DOHH2 (cell line): ENCODE measurements at regions not wholly inside any gene's neighbourhood (a gene's known extent, or its start where the extent isn't known, plus 50 kb on each side); places are given as distances from the start of the nearest gene placed in this dataset.

ENCODE experiments used
- H3F3A ChIP-seq: fragments of 200-600 bp; sonication (generic), shearing (Covaris generic); 2 replicates; pipeline ENCODE4 v1.6.0; 2016; ENCODE audit warnings: antibody characterized with exemption, mild to moderate bottlenecking; ENCODE audit not compliant: control insufficient read depth, insufficient read depth
- H3K27ac ChIP-seq: fragments of 200-600 bp; sonication (generic); 2 replicates; pipeline ENCODE4 v1.5.1; 2014; ENCODE audit warnings: low read depth, mild to moderate bottlenecking, low read length, moderate library complexity
- H3K27me3 ChIP-seq: fragments of 200-600 bp; sonication (generic); 2 replicates; pipeline ENCODE4 v1.6.1; 2014; ENCODE audit warnings: mild to moderate bottlenecking, low read length, mixed read lengths; ENCODE audit not compliant: control insufficient read depth
- H3K36me3 ChIP-seq: fragments of 200-600 bp; sonication (generic); 2 replicates; pipeline ENCODE4 v1.6.1; 2014; ENCODE audit warnings: mild to moderate bottlenecking, low read length, moderate library complexity, mixed read lengths; ENCODE audit not compliant: control insufficient read depth
- H3K4me1 ChIP-seq: fragments of 200-600 bp; sonication (generic); 2 replicates; pipeline ENCODE4 v1.6.1; 2014; ENCODE audit warnings: mild to moderate bottlenecking, low read length, mixed read lengths; ENCODE audit not compliant: control insufficient read depth
- H3K4me2 ChIP-seq: fragments of 200-600 bp; sonication (generic); 2 replicates; pipeline ENCODE4 v1.6.0; 2014; ENCODE audit warnings: mild to moderate bottlenecking, low read length, moderate library complexity
- H3K4me3 ChIP-seq: fragments of 200-600 bp; sonication (generic); 2 replicates; pipeline ENCODE4 v1.5.1; 2014; ENCODE audit warnings: mild to moderate bottlenecking, low read length, mixed read lengths
- H3K79me2 ChIP-seq: fragments of 200-600 bp; sonication (generic); 2 replicates; pipeline ENCODE4 v1.6.1; 2014; ENCODE audit warnings: mild to moderate bottlenecking, low read length, mixed read lengths; ENCODE audit not compliant: control insufficient read depth
- H3K9me2 ChIP-seq: fragments of 200-600 bp; sonication (generic); replicated peaks from 2 replicates; pipeline ENCODE4 v1.6.1; 2014; ENCODE audit warnings: mild to moderate bottlenecking, low read length, mixed read lengths; ENCODE audit not compliant: control insufficient read depth
- H3K9me3 ChIP-seq: fragments of 200-600 bp; sonication (generic); 2 replicates; pipeline ENCODE4 v1.6.1; 2014; ENCODE audit warnings: antibody characterized with exemption, low read length, mixed read lengths; ENCODE audit not compliant: control insufficient read depth, insufficient read depth
- H4K20me1 ChIP-seq: fragments of 200-600 bp; sonication (generic); 2 replicates; pipeline ENCODE4 v1.6.0; 2014; ENCODE audit warnings: low read depth, mild to moderate bottlenecking, antibody characterized with exemption, low read length, moderate library complexity; ENCODE audit not compliant: control insufficient read depth, insufficient read depth
- EZH2phosphoT487 ChIP-seq: fragments of 200-600 bp; sonication (generic); IDR thresholded peaks from 2 replicates; pipeline ENCODE4 v1.6.1; 2017; ENCODE audit warnings: borderline replicate concordance, mild to moderate bottlenecking, antibody characterized with exemption, low read length, moderate library complexity, mixed read lengths
- TF ChIP-seq, protein P1 (sequence below): fragments of 200-600 bp; sonication (generic); IDR thresholded peaks from one replicate; pipeline ENCODE4 v1.5.1; 2014; ENCODE audit warnings: antibody characterized with exemption, mild to moderate bottlenecking, low read depth, low read length; ENCODE audit not compliant: poor library complexity, severe bottlenecking

DNA sequence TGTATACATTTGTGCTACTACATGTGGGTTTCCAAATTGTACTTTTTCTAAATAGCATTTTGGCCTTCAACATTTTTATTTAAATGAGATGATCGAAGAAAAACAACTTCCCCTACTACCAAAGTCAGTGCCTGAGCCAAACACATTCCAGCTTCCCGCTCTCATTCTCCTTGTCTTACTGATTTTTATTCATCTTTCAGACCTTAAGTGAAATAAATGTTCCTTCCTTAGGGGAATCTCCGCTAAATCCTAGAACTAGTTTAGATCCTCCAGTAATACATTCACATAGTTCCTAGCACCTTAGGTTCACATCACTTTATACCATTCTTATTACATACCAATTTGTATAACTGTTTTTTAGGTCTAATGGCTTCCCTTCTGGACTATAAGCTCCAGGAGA is 122.3 kb upstream of the COL3A1 start:
- Histone ChIP-seq H3K4me1 (no peaks in the 10 kb centered on the region), H3K9me3 (no peaks in the 10 kb centered on the region), H3K79me2 (no peaks in the 10 kb centered on the region), H3K4me3 (no peak overlapping the region), H3K27me3 (no peaks in the 10 kb centered on the region), H3K27ac (no peak overlapping the region), H3K9me2 (no peaks in the 10 kb centered on the region), H3K36me3 (no peaks in the 10 kb centered on the region), H3K4me2 (no peak overlapping the region), H4K20me1 (no peaks in the 10 kb centered on the region), H3F3A (no peaks in the 10 kb centered on the region)
- TF ChIP-seq, protein P1, sequence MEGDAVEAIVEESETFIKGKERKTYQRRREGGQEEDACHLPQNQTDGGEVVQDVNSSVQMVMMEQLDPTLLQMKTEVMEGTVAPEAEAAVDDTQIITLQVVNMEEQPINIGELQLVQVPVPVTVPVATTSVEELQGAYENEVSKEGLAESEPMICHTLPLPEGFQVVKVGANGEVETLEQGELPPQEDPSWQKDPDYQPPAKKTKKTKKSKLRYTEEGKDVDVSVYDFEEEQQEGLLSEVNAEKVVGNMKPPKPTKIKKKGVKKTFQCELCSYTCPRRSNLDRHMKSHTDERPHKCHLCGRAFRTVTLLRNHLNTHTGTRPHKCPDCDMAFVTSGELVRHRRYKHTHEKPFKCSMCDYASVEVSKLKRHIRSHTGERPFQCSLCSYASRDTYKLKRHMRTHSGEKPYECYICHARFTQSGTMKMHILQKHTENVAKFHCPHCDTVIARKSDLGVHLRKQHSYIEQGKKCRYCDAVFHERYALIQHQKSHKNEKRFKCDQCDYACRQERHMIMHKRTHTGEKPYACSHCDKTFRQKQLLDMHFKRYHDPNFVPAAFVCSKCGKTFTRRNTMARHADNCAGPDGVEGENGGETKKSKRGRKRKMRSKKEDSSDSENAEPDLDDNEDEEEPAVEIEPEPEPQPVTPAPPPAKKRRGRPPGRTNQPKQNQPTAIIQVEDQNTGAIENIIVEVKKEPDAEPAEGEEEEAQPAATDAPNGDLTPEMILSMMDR: no peak
- TF ChIP-seq EZH2phosphoT487: no peak

DNA sequence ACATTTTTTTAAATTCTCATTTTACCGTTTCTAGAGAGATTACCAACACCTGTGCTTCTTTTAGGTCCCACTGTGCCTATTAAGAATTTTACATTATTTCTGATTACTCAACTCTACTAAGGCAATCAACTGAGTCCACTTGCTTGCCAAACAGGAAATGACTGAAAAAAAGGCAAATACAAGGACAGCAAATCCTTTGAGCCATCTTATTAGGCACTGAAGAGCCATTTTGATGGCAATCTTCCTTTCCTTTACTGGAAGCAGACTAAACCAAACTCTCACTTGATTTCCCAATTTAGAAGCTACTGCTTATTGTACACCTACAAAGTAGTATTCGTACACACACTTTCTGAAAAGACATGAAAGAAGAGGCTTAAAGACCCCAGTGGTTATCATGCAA is 121.4 kb upstream of the COL3A1 start:
- Histone ChIP-seq H3K36me3 (no peaks in the 10 kb centered on the region), H3F3A (no peaks in the 10 kb centered on the region), H3K4me3 (no peak overlapping the region), H3K27me3 (no peaks in the 10 kb centered on the region), H3K79me2 (no peaks in the 10 kb centered on the region), H3K9me3 (no peaks in the 10 kb centered on the region), H3K27ac (no peak overlapping the region), H4K20me1 (no peaks in the 10 kb centered on the region), H3K9me2 (no peaks in the 10 kb centered on the region), H3K4me2 (no peak overlapping the region), H3K4me1 (no peaks in the 10 kb centered on the region)
- TF ChIP-seq, protein P1: no peak
- TF ChIP-seq EZH2phosphoT487: no peak

- no peaks in the 10 kb centered on the region for H3K9me3 ChIP-seq
- no peaks in the 10 kb centered on the region for H3K79me2 ChIP-seq
- no peaks in the 10 kb centered on the region for H3K36me3 ChIP-seq
- H3F3A ChIP-seq: no peaks in the 10 kb centered on the region
- no peaks in the 10 kb centered on the region for H3K9me2 ChIP-seq
- no peaks in the 10 kb centered on the region for H3K27me3 ChIP-seq
- no peaks in the 10 kb centered on the region for H3K4me1 ChIP-seq
- no peak overlapping the region for H3K4me2 ChIP-seq
- H3K27ac ChIP-seq: no peak overlapping the region
- no peak overlapping the region for H3K4me3 ChIP-seq
- H4K20me1 ChIP-seq: no peaks in the 10 kb centered on the region
- no peak for TF ChIP-seq EZH2phosphoT487
- TF ChIP-seq, protein P1: no peak
Observed at GRCh38 chr2:188853307-188853706, 120.9 kb upstream of the COL3A1 start.

DNA sequence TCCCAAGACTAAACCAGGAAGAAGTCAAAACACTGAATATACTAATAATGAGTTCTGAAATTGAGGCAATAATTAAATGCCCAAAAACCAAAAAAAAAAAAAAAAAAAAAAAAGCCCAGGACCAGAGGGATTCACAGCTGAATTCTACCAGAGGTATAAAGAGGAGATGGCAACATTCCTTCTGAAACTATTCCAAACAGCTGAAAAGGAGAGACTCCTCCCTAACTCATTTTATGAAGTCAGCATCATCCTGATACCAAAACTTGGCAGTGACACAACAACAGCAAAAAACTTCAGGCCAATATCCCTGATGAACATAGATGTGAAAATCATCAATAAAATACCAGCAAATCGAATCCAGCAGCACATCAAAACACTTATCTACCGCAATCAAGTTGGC is 108.5 kb upstream of the COL3A1 start:
- no peaks in the 10 kb centered on the region for H3F3A ChIP-seq
- H4K20me1 ChIP-seq: no peaks in the 10 kb centered on the region
- TF ChIP-seq, protein P1: no peak
- no peak for TF ChIP-seq EZH2phosphoT487
- no peak overlapping the region for H3K27ac ChIP-seq
- H3K36me3 ChIP-seq: no peaks in the 10 kb centered on the region
- H3K4me2 ChIP-seq: no peak overlapping the region
- H3K79me2 ChIP-seq: no peaks in the 10 kb centered on the region
- H3K4me3 ChIP-seq: no peak overlapping the region
- H3K9me3 ChIP-seq: no peaks in the 10 kb centered on the region
- no peaks in the 10 kb centered on the region for H3K4me1 ChIP-seq
- H3K27me3 ChIP-seq: no peaks in the 10 kb centered on the region
- H3K9me2 ChIP-seq: no peaks in the 10 kb centered on the region
